GM12891 (cell line): ENCODE measurements at regions not wholly inside any gene's neighbourhood (a gene's known extent, or its start where the extent isn't known, plus 50 kb on each side); places are given as distances from the start of the nearest gene placed in this dataset.

Experiments used
- POLR2A ChIP-seq: IDR thresholded peaks from 2 replicates; pipeline ENCODE4 v1.6.1; 2011; ENCODE audit warnings: low read depth, low read length, control low read depth
- POLR2AphosphoS5 ChIP-seq: IDR thresholded peaks from 2 replicates; pipeline ENCODE4 v1.6.1; 2011; ENCODE audit warnings: low read depth, low read length, control low read depth
- POU2F2 ChIP-seq: IDR thresholded peaks from 2 replicates; pipeline ENCODE4 v1.6.1; 2011; ENCODE audit warnings: low read depth, mild to moderate bottlenecking, control low read depth, low read length, moderate library complexity
- TAF1 ChIP-seq: IDR thresholded peaks from 2 replicates; pipeline ENCODE4 v1.6.1; 2011; ENCODE audit warnings: low read depth, low read length, control low read depth

DNA sequence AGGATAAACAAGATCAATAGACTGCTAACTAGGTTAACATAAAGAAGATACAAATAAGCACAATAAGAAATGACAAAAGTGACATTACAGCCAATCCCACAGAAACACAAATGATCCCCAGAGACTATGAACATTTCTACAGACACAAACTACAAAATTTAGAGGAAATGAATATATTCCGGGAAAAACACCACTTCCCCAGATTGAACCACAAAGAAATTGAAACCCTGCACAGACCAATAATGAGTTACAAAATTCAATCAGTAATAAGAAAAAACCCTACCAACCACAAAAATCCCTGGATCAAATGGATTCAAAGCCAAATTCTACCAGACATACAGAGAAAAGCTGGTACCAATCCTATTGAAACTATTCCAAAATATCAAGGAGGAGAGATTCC is 232.4 kb upstream of the RBMS1 start:
- TF ChIP-seq TAF1 (no peak), POLR2A (no peak), POLR2AphosphoS5 (no peak), POU2F2 (no peak)
